IMR-90 (cell line): ENCODE measurements at regions not wholly inside any gene's neighbourhood (a gene's known extent, or its start where the extent isn't known, plus 50 kb on each side); places are given as distances from the start of the nearest gene placed in this dataset.

Experiments
- ATAC-seq: fragments of 200-7000 bp; cut with Tn5 transposase; 2 replicates; pipeline ENCODE4 v1.9.1; 2020; ENCODE audit warnings: low read depth, mild to moderate bottlenecking, moderate library complexity
- BruUV-seq: library from RNA; stranded (reverse); fragments of 400-500 nt; replicated peaks from 2 replicates; lab custom pipeline; 2021; lab: Mats Ljungman, UMichigan
- CTCF ChIA-PET: fragments of 300-600 bp; formaldehyde crosslinking; extraction: SDS; loops from one replicate; lab custom pipeline; 2021; ENCODE audit warnings: antibody characterized with exemption; lab: Yijun Ruan, JAX
- POLR2A ChIA-PET: fragments of 300-600 bp; sonication (Branson Sonifier 250); formaldehyde crosslinking; loops from one replicate; lab custom pipeline; 2022; ENCODE audit warnings: antibody characterized with exemption; ENCODE audit not compliant: unreplicated experiment; lab: Charles Lee
- DNase-seq: peaks from one replicate; pipeline ENCODE4 v3.0.0; 2013
- H2AFZ ChIP-seq: replicated peaks from 2 replicates; pipeline ENCODE3; 2013; ENCODE audit warnings: low read length, mild to moderate bottlenecking; ENCODE audit not compliant: poor library complexity
- H2AK5ac ChIP-seq: 2 replicates; pipeline ENCODE4 v1.6.1; 2013; ENCODE audit warnings: low read depth, low read length, inconsistent platforms
- H2AK9ac ChIP-seq: replicated peaks from 2 replicates; pipeline ENCODE3; 2013; ENCODE audit warnings: mild to moderate bottlenecking, low read depth, low read length, moderate library complexity; ENCODE audit not compliant: poor library complexity
- H2BK120ac ChIP-seq: 2 replicates; pipeline ENCODE4 v1.6.1; 2013; ENCODE audit warnings: low read depth, low read length, inconsistent platforms
- H2BK15ac ChIP-seq: 3 replicates; pipeline ENCODE4 v1.6.1; 2013; ENCODE audit warnings: low read depth, low read length, inconsistent platforms
- H2BK20ac ChIP-seq: 2 replicates; pipeline ENCODE4 v1.6.1; 2013; ENCODE audit warnings: low read depth, mild to moderate bottlenecking, inconsistent platforms, low read length, moderate library complexity
- H2BK5ac ChIP-seq: 2 replicates; pipeline ENCODE4 v1.6.1; 2013; ENCODE audit warnings: mild to moderate bottlenecking, low read depth, low read length, inconsistent platforms; ENCODE audit not compliant: poor library complexity, severe bottlenecking
- H3K14ac ChIP-seq: replicated peaks from 2 replicates; pipeline ENCODE4 v1.6.1; 2013; ENCODE audit warnings: low read depth, low read length, inconsistent platforms
- H3K18ac ChIP-seq: 2 replicates; pipeline ENCODE4 v1.6.1; 2013; ENCODE audit warnings: low read depth, low read length, control low read depth
- H3K23ac ChIP-seq: 2 replicates; pipeline ENCODE4 v1.6.1; 2013; ENCODE audit warnings: low read depth, low read length, inconsistent platforms
- H3K27ac ChIP-seq: 2 replicates; pipeline ENCODE4 v1.5.1; 2013; ENCODE audit warnings: mild to moderate bottlenecking, control low read depth, low read length; ENCODE audit not compliant: insufficient read depth
- H3K27me3 ChIP-seq: 2 replicates; pipeline ENCODE4 v1.6.1; 2013; ENCODE audit warnings: low read length; ENCODE audit not compliant: control insufficient read depth, insufficient read depth
- H3K36me3 ChIP-seq: 2 replicates; pipeline ENCODE4 v1.6.1; 2013; ENCODE audit warnings: low read length, mixed read lengths; ENCODE audit not compliant: control insufficient read depth, insufficient read depth
- H3K4ac ChIP-seq: 2 replicates; pipeline ENCODE4 v1.6.1; 2013; ENCODE audit warnings: low read depth, low read length, inconsistent platforms
- H3K4me1 ChIP-seq: 2 replicates; pipeline ENCODE4 v1.6.1; 2013; ENCODE audit warnings: low read length, mixed read lengths; ENCODE audit not compliant: control insufficient read depth, insufficient read depth
- H3K4me2 ChIP-seq: 2 replicates; pipeline ENCODE4 v1.6.1; 2013; ENCODE audit warnings: low read depth, mild to moderate bottlenecking, control low read depth, low read length, moderate library complexity
- H3K4me3 ChIP-seq: 2 replicates; pipeline ENCODE4 v1.5.1; 2013; ENCODE audit warnings: low read depth, mild to moderate bottlenecking, control low read depth, low read length, moderate library complexity; ENCODE audit not compliant: insufficient read depth
- H3K56ac ChIP-seq: 2 replicates; pipeline ENCODE4 v1.6.1; 2013; ENCODE audit warnings: low read length, inconsistent platforms; ENCODE audit not compliant: insufficient read depth; ENCODE audit errors: extremely low read depth
- H3K79me1 ChIP-seq, 2 experiments: 2 replicates each; pipeline ENCODE4 v1.6.1; 2013; ENCODE audit warnings: low read length in 2 of 2, inconsistent platforms in 1 of 2, low read depth in 1 of 2
- H3K9ac ChIP-seq: 2 replicates; pipeline ENCODE4 v1.6.1; 2013; ENCODE audit warnings: low read depth, low read length, control low read depth
- H3K9me1 ChIP-seq: 2 replicates; pipeline ENCODE4 v1.6.1; 2013; ENCODE audit warnings: low read length, inconsistent platforms; ENCODE audit not compliant: insufficient read depth
- H3K9me3 ChIP-seq: 2 replicates; pipeline ENCODE4 v1.6.1; 2013; ENCODE audit warnings: low read length; ENCODE audit not compliant: control insufficient read depth, insufficient read depth
- H4K20me1 ChIP-seq: 2 replicates; pipeline ENCODE4 v1.6.1; 2013; ENCODE audit warnings: low read length, inconsistent platforms; ENCODE audit not compliant: insufficient read depth
- H4K5ac ChIP-seq: 2 replicates; pipeline ENCODE4 v1.6.1; 2013; ENCODE audit warnings: mild to moderate bottlenecking, low read depth, low read length, control low read depth
- H4K8ac ChIP-seq, 2 experiments: 2 replicates each; pipeline ENCODE4 v1.6.1; 2013; ENCODE audit warnings: low read depth in 2 of 2, low read length in 2 of 2, control low read depth in 1 of 2, inconsistent platforms in 1 of 2
- H4K91ac ChIP-seq: 2 replicates; pipeline ENCODE4 v1.6.1; 2013; ENCODE audit warnings: low read depth, low read length, inconsistent platforms; ENCODE audit not compliant: insufficient read depth
- BHLHE40 ChIP-seq: fragments of 150-350 bp; IDR thresholded peaks from 2 replicates; pipeline ENCODE4 v1.6.1; 2016; ENCODE audit warnings: mild to moderate bottlenecking, low read depth, low read length
- RFX5 ChIP-seq: IDR thresholded peaks from 2 replicates; pipeline ENCODE4 v1.8.0; 2012; ENCODE audit warnings: low read depth, mild to moderate bottlenecking, low read length, moderate library complexity
- WGBS, 2 experiments: methylation state at CpG; one replicate each; pipeline versions ENCODE4 v1.1.5 to v1.1.7; 2013; ENCODE audit warnings: missing lambda C conversion rate in 2 of 2; ENCODE audit not compliant: insufficient read length in 1 of 2; ENCODE audit errors: extremely low coverage in 2 of 2; 5-methylcytosine and 5-hydroxymethylcytosine counted together
- dilution Hi-C: fragments of 300-500 bp; cut with HindIII; formaldehyde crosslinking; loops from one replicate; pipeline ENCODE4 v1.14.3; 2018; ENCODE audit warnings: low sequenced_read_pairs; ENCODE audit not compliant: unreplicated experiment
- in situ Hi-C: fragments of 300-500 bp; cut with MboI; formaldehyde crosslinking; loops from 3 replicates; pipeline ENCODE4 v1.14.3; 2019; ENCODE audit warnings: low sequenced_read_pairs, inconsistent platforms, mixed read lengths
- intact Hi-C: fragments of 100-400 bp; cut with micrococcal nuclease; formaldehyde crosslinking; loops from 2 replicates; pipeline ENCODE4 v1.10.0; 2022

DNA sequence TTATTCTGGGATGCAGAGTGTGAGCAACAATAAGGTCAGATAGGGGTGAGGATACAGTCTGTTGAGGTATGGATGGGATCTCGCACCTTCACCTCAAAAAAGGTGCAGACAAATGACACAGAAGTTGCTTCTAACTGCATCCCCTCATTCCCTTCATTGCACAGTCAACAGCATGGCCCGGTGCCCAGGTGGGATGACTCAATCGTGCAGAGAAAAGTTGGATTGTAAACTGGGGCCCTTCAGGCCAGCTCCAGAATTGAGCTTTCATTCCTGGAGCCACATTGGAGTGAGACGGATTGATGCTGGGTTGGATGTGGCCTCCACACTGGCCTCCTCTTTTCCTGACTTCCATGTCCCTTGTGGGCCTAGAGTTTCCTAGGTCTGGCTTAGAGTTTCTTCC lies 977.4 kb downstream of the KCNJ18 start:
- intact Hi-C loops (loop anchor here (10.0 kb wide), 1 partner anchor 45 kb away; no protein-coding TSS in a partner anchor), in situ Hi-C loops (no loop called here), dilution Hi-C loops (no loop called here)
- H3K9me1 ChIP-seq = no peaks in the 10 kb centered on the region
- DNase-seq = no peak
- no peak overlapping the region for H3K4me2 ChIP-seq
- H2BK20ac ChIP-seq = no peak overlapping the region
- no peak overlapping the region for H4K91ac ChIP-seq
- no peak overlapping the region for H3K14ac ChIP-seq
- no peaks in the 10 kb centered on the region for H3K36me3 ChIP-seq
- no peak overlapping the region for H3K18ac ChIP-seq
- ATAC-seq = no peak
- no peak overlapping the region for H3K27ac ChIP-seq
- no peak overlapping the region for H3K4me3 ChIP-seq
- no peak overlapping the region for H3K9ac ChIP-seq
- no peaks in the 10 kb centered on the region for H3K79me1 ChIP-seq
- POLR2A ChIA-PET = no interaction called here
- no peak overlapping the region for H2BK120ac ChIP-seq
- no peak overlapping the region for H3K4ac ChIP-seq
- no peak overlapping the region for H2AK5ac ChIP-seq
- H3K23ac ChIP-seq = no peak overlapping the region
- no peak overlapping the region for H2AK9ac ChIP-seq
- H3K9me3 ChIP-seq = peaks cover 13% of the 10 kb centered on the region
- no peak overlapping the region for H3K56ac ChIP-seq
- TF ChIP-seq RFX5 (no peak), BHLHE40 (no peak)
- no peaks in the 10 kb centered on the region for H3K4me1 ChIP-seq
- H4K20me1 ChIP-seq = no peaks in the 10 kb centered on the region
- no peaks in the 10 kb centered on the region for H3K27me3 ChIP-seq
- no peak overlapping the region for H2BK5ac ChIP-seq
- H4K5ac ChIP-seq = no peak overlapping the region
- H4K8ac ChIP-seq = no peak overlapping the region
- H2AFZ ChIP-seq = no peak overlapping the region
- H2BK15ac ChIP-seq = no peak overlapping the region
- BruUV-seq = no TSS peak
- CTCF ChIA-PET = no interaction called here
- no CpG with 5 or more reads among the region's 4 CpGs for WGBS, 2 experiments
